ENCODE measurements at regions not wholly inside any gene's neighbourhood (a gene's known extent, or its start where the extent isn't known, plus 50 kb on each side); places are given as distances from the start of the nearest gene placed in this dataset.
"Not testable (repeated sequence)": the region's sequence is repeated elsewhere in the genome, so short reads cannot be mapped to it uniquely, and the experiment has no call there.

GRCh38 chr4:43672265-43672885, 776.2 kb downstream of the KCTD8 start:
- DNase-seq = not testable (repeated sequence)

- no peak for DNase-seq
Observed at GRCh38 chr4:43680421-43680820, 768.2 kb downstream of the KCTD8 start.

- no peak for DNase-seq
Observed at GRCh38 chr4:43682551-43682950, 766.1 kb downstream of the KCTD8 start.

- no peak for DNase-seq
Observed at GRCh38 chr4:43690116-43690515, 758.5 kb downstream of the KCTD8 start.

GRCh38 chr4:43693876-43694275, 754.7 kb downstream of the KCTD8 start:
- no peak for DNase-seq

- no peak for DNase-seq
Observed at GRCh38 chr4:43709443-43709842, 739.2 kb downstream of the KCTD8 start.

- DNase-seq = no peak
Observed at GRCh38 chr4:43716721-43717395, 731.8 kb downstream of the KCTD8 start.

- DNase-seq = no peak
Observed at GRCh38 chr4:43718369-43718768, 730.2 kb downstream of the KCTD8 start.

- no peak for DNase-seq
Observed at GRCh38 chr4:43732829-43733426, 715.7 kb downstream of the KCTD8 start.

- no peak for DNase-seq
Observed at GRCh38 chr4:43742083-43742482, 706.5 kb downstream of the KCTD8 start.

GRCh38 chr4:43754566-43754965, 694.0 kb downstream of the KCTD8 start:
- no peak for DNase-seq

GRCh38 chr4:43757147-43757546, 691.5 kb downstream of the KCTD8 start:
- no peak for DNase-seq

- no peak for DNase-seq
Observed at GRCh38 chr4:43758836-43759235, 689.8 kb downstream of the KCTD8 start.

- no peak for DNase-seq
Observed at GRCh38 chr4:43763029-43763610, 685.5 kb downstream of the KCTD8 start.

- DNase-seq = no peak
Observed at GRCh38 chr4:43765514-43765913, 683.1 kb downstream of the KCTD8 start.

GRCh38 chr4:43766648-43767047, 682.0 kb downstream of the KCTD8 start:
- no peak for DNase-seq

GRCh38 chr4:43776371-43776770, 672.2 kb downstream of the KCTD8 start:
- DNase-seq = no peak

- no peak for DNase-seq
Observed at GRCh38 chr4:43778187-43778915, 670.3 kb downstream of the KCTD8 start.

- DNase-seq = no peak
Observed at GRCh38 chr4:43781125-43781524, 667.5 kb downstream of the KCTD8 start.

GRCh38 chr4:43782391-43782790, 666.2 kb downstream of the KCTD8 start:
- no peak for DNase-seq

- no peak for DNase-seq
Observed at GRCh38 chr4:43816116-43816515, 632.5 kb downstream of the KCTD8 start.

GRCh38 chr4:43822621-43823020, 626.0 kb downstream of the KCTD8 start:
- DNase-seq = no peak

GRCh38 chr4:43835869-43836268, 612.7 kb downstream of the KCTD8 start:
- no peak for DNase-seq

Data from DMS79 (cell line).